GM18498 (cell line): ENCODE measurements at regions not wholly inside any gene's neighbourhood (a gene's known extent, or its start where the extent isn't known, plus 50 kb on each side); places are given as distances from the start of the nearest gene placed in this dataset.

Source experiments
- ATAC-seq: cut with Tn5 transposase; IDR thresholded peaks from one replicate; pipeline ENCODE4 v1.9.1; 2021; ENCODE audit warnings: mild to moderate bottlenecking, moderate library complexity; ENCODE audit not compliant: unreplicated experiment

- no peak for ATAC-seq
These were observed 1080.1 kb upstream of the EEF2KMT start for GRCh38 chr16:6177616-6178180.

GRCh38 chr16:6170022-6170421, 1072.4 kb upstream of the EEF2KMT start:
- ATAC-seq: no peak

- ATAC-seq: no peak
These were observed 1067.9 kb upstream of the EEF2KMT start for GRCh38 chr16:6165330-6165979.

- ATAC-seq: no peak
These were observed 1063.3 kb upstream of the EEF2KMT start for GRCh38 chr16:6160871-6161270.

- no peak for ATAC-seq
These were observed 1062.7 kb upstream of the EEF2KMT start for GRCh38 chr16:6160303-6160702.

GRCh38 chr16:6157806-6158205, 1060.2 kb upstream of the EEF2KMT start:
- no peak for ATAC-seq

- no peak for ATAC-seq
These were observed 1057.7 kb upstream of the EEF2KMT start for GRCh38 chr16:6155271-6155670.

- no peak for ATAC-seq
These were observed 1056.3 kb upstream of the EEF2KMT start for GRCh38 chr16:6153901-6154300.

- ATAC-seq: no peak
These were observed 1051.4 kb upstream of the EEF2KMT start for GRCh38 chr16:6149031-6149430.

- ATAC-seq: no peak
These were observed 1050.8 kb upstream of the EEF2KMT start for GRCh38 chr16:6148361-6148760.

- no peak for ATAC-seq
These were observed 1049.4 kb upstream of the EEF2KMT start for GRCh38 chr16:6146874-6147425.

- ATAC-seq: no peak
These were observed 1048.8 kb upstream of the EEF2KMT start for GRCh38 chr16:6146356-6146755.

- no peak for ATAC-seq
These were observed 1046.9 kb upstream of the EEF2KMT start for GRCh38 chr16:6144463-6144862.

- no peak for ATAC-seq
These were observed 1045.4 kb upstream of the EEF2KMT start for GRCh38 chr16:6143020-6143419.

- no peak for ATAC-seq
These were observed 1035.5 kb upstream of the EEF2KMT start for GRCh38 chr16:6133009-6133557.

GRCh38 chr16:6132121-6132520, 1034.5 kb upstream of the EEF2KMT start:
- ATAC-seq: no peak

GRCh38 chr16:6131526-6132050, 1034.0 kb upstream of the EEF2KMT start:
- no peak for ATAC-seq

GRCh38 chr16:6125483-6126259, 1028.1 kb upstream of the EEF2KMT start:
- no peak for ATAC-seq

GRCh38 chr16:6124136-6124535, 1026.5 kb upstream of the EEF2KMT start:
- ATAC-seq: no peak

- no peak for ATAC-seq
These were observed 1024.8 kb upstream of the EEF2KMT start for GRCh38 chr16:6122401-6122800.

- no peak for ATAC-seq
These were observed 1017.1 kb upstream of the EEF2KMT start for GRCh38 chr16:6114691-6115090.
